Hepatocyte (in vitro differentiated cells): ENCODE measurements at regions not wholly inside any gene's neighbourhood (a gene's known extent, or its start where the extent isn't known, plus 50 kb on each side); places are given as distances from the start of the nearest gene placed in this dataset.

Source experiments
- DNase-seq: peaks from one replicate; pipeline ENCODE4 v3.0.0-alpha.2; 2016; ENCODE audit warnings: low spot score
- H2AFZ ChIP-seq: fragments of 200-600 bp; sonication (generic); 2 replicates; pipeline ENCODE4 v1.6.0; 2016; ENCODE audit warnings: antibody characterized with exemption, mild to moderate bottlenecking
- H3K27ac ChIP-seq: fragments of 200-600 bp; sonication (generic); 2 replicates; pipeline ENCODE4 v1.5.1; 2016; ENCODE audit warnings: mild to moderate bottlenecking
- H3K27me3 ChIP-seq: fragments of 200-600 bp; sonication (generic); 2 replicates; pipeline ENCODE4 v1.6.1; 2016
- H3K36me3 ChIP-seq: fragments of 200-600 bp; sonication (generic); replicated peaks from 2 replicates; pipeline ENCODE4 v1.5.1; 2016; ENCODE audit warnings: low read depth; ENCODE audit not compliant: insufficient read depth
- H3K4me1 ChIP-seq: fragments of 200-600 bp; sonication (generic); 2 replicates; pipeline ENCODE4 v1.5.1; 2016; ENCODE audit warnings: mild to moderate bottlenecking, moderate library complexity; ENCODE audit not compliant: insufficient read depth
- H3K4me2 ChIP-seq: fragments of 200-600 bp; sonication (generic); 2 replicates; pipeline ENCODE4 v1.6.0; 2016
- H3K4me3 ChIP-seq: fragments of 200-600 bp; sonication (generic); 2 replicates; pipeline ENCODE4 v1.5.1; 2016; ENCODE audit warnings: mild to moderate bottlenecking
- H3K79me2 ChIP-seq: fragments of 200-600 bp; sonication (generic); 2 replicates; pipeline ENCODE4 v1.6.0; 2017; ENCODE audit warnings: mild to moderate bottlenecking
- H3K9me2 ChIP-seq: fragments of 200-600 bp; sonication (generic); replicated peaks from 2 replicates; pipeline ENCODE4 v1.6.0; 2017; ENCODE audit warnings: mild to moderate bottlenecking; ENCODE audit not compliant: insufficient read depth
- H3K9me3 ChIP-seq: fragments of 200-600 bp; sonication (generic); 2 replicates; pipeline ENCODE4 v1.5.1; 2016; ENCODE audit warnings: low read depth, mild to moderate bottlenecking
- H4K20me1 ChIP-seq: fragments of 200-600 bp; sonication (generic); 2 replicates; pipeline ENCODE4 v1.6.0; 2016; ENCODE audit warnings: mild to moderate bottlenecking; ENCODE audit not compliant: insufficient read depth, poor library complexity, severe bottlenecking
- CTCF ChIP-seq: fragments of 200-600 bp; sonication (generic); IDR thresholded peaks from 2 replicates; pipeline ENCODE4 v1.5.1; 2016; ENCODE audit warnings: antibody characterized with exemption, mild to moderate bottlenecking; ENCODE audit not compliant: poor library complexity
- EZH2 ChIP-seq: fragments of 200-600 bp; sonication (generic); IDR thresholded peaks from 2 replicates; pipeline ENCODE4 v1.6.1; 2016; ENCODE audit warnings: antibody characterized with exemption, mild to moderate bottlenecking, borderline replicate concordance
- EZH2phosphoT487 ChIP-seq: fragments of 200-600 bp; sonication (generic); IDR thresholded peaks from one replicate; pipeline ENCODE4 v1.6.1; 2018; ENCODE audit warnings: antibody characterized with exemption, mild to moderate bottlenecking, low read depth, moderate library complexity; ENCODE audit not compliant: unreplicated experiment, severe bottlenecking
- WGBS: methylation state at CpG from one replicate; pipeline ENCODE4 v1.1.6; 2016; ENCODE audit warnings: low lambda C conversion rate; ENCODE audit errors: missing lambda C conversion rate; 5-methylcytosine and 5-hydroxymethylcytosine counted together

- H3K27me3 ChIP-seq: no peaks in the 10 kb centered on the region
- 76% methylated on average over 5 of the region's 5 CpGs for WGBS
- no peaks in the 10 kb centered on the region for H3K36me3 ChIP-seq
- H4K20me1 ChIP-seq: no peaks in the 10 kb centered on the region
- H3K9me2 ChIP-seq: no peaks in the 10 kb centered on the region
- H3K4me1 ChIP-seq: peaks cover 25% of the 10 kb centered on the region
- no peaks in the 10 kb centered on the region for H3K79me2 ChIP-seq
- TF ChIP-seq EZH2 (no peak), EZH2phosphoT487 (no peak), CTCF (no peak)
- no peak overlapping the region for H3K27ac ChIP-seq
- DNase-seq: no peak
- no peak overlapping the region for H3K4me2 ChIP-seq
- H3K4me3 ChIP-seq: no peak overlapping the region
- no peak overlapping the region for H2AFZ ChIP-seq
- H3K9me3 ChIP-seq: no peaks in the 10 kb centered on the region
These were observed 61.7 kb downstream of the PJA1 start for GRCh38 chrX:69103539-69103938.

GRCh38 chrX:69102612-69103194, 62.5 kb downstream of the PJA1 start:
- Histone ChIP-seq H3K36me3 (no peaks in the 10 kb centered on the region), H3K27ac (peak overlapping the region; percentile 20), H3K27me3 (no peaks in the 10 kb centered on the region), H3K4me1 (peaks cover 17% of the 10 kb centered on the region), H3K4me2 (no peak overlapping the region), H3K79me2 (no peaks in the 10 kb centered on the region), H4K20me1 (no peaks in the 10 kb centered on the region), H3K4me3 (no peak overlapping the region), H2AFZ (no peak overlapping the region), H3K9me2 (no peaks in the 10 kb centered on the region), H3K9me3 (no peaks in the 10 kb centered on the region)
- no peak for TF ChIP-seq EZH2
- no peak for TF ChIP-seq CTCF
- no peak for TF ChIP-seq EZH2phosphoT487
- no peak for DNase-seq
- WGBS: 46% methylated on average over 3 of the region's 5 CpGs

GRCh38 chrX:69101683-69102251, 63.5 kb downstream of the PJA1 start:
- WGBS: 81% methylated on average over 7 of the region's 7 CpGs
- Histone ChIP-seq H3K9me2 (no peaks in the 10 kb centered on the region), H3K9me3 (no peaks in the 10 kb centered on the region), H3K79me2 (no peaks in the 10 kb centered on the region), H4K20me1 (no peaks in the 10 kb centered on the region), H3K36me3 (no peaks in the 10 kb centered on the region), H3K4me3 (no peak overlapping the region), H3K27me3 (no peaks in the 10 kb centered on the region), H3K27ac (no peak overlapping the region), H3K4me1 (peaks cover 10% of the 10 kb centered on the region), H2AFZ (no peak overlapping the region), H3K4me2 (no peak overlapping the region)
- DNase-seq: no peak
- TF ChIP-seq CTCF: no peak
- TF ChIP-seq EZH2phosphoT487: no peak
- TF ChIP-seq EZH2: no peak
